HEK293T (cell line): ENCODE measurements at regions not wholly inside any gene's neighbourhood (a gene's known extent, or its start where the extent isn't known, plus 50 kb on each side); places are given as distances from the start of the nearest gene placed in this dataset.

Source experiments
- CTCF ChIA-PET: fragments of 350-600 bp; formaldehyde crosslinking; extraction: SDS; loops from one replicate; lab custom pipeline; 2021; ENCODE audit warnings: antibody characterized with exemption, inconsistent platforms; lab: Yijun Ruan, JAX
- POLR2A ChIA-PET: fragments of 350-600 bp; formaldehyde crosslinking; extraction: SDS; loops from one replicate; lab custom pipeline; 2020; ENCODE audit warnings: antibody characterized with exemption, inconsistent platforms; lab: Yijun Ruan, JAX
- DNase-seq: peaks from one replicate; pipeline ENCODE4 v3.0.0; 2012; ENCODE audit warnings: mixed read lengths; ENCODE audit errors: extremely low spot score
- ARNT ChIP-seq: fragments of 450-650 bp; IDR thresholded peaks from 2 replicates; pipeline ENCODE4 v1.6.1; 2017; ENCODE audit warnings: mild to moderate bottlenecking
- BHLHE40 ChIP-seq: fragments of 450-650 bp; IDR thresholded peaks from 2 replicates; pipeline ENCODE4 v1.6.1; 2016; ENCODE audit warnings: mild to moderate bottlenecking, moderate library complexity, borderline replicate concordance
- CTBP1 ChIP-seq: fragments of 450-650 bp; IDR thresholded peaks from 2 replicates; pipeline ENCODE4 v1.6.1; 2016; ENCODE audit warnings: borderline replicate concordance
- ELF4 ChIP-seq: fragments of 450-650 bp; IDR thresholded peaks from 2 replicates; pipeline ENCODE4 v1.6.1; 2017; ENCODE audit warnings: antibody characterized with exemption
- FOXA1 ChIP-seq: fragments of 450-650 bp; IDR thresholded peaks from 2 replicates; pipeline ENCODE4 v1.6.1; 2016; ENCODE audit warnings: mild to moderate bottlenecking
- FOXK2 ChIP-seq: fragments of 450-650 bp; IDR thresholded peaks from 2 replicates; pipeline ENCODE4 v1.6.1; 2016; ENCODE audit warnings: mild to moderate bottlenecking
- FOXM1 ChIP-seq: fragments of 450-650 bp; IDR thresholded peaks from 2 replicates; pipeline ENCODE4 v1.6.1; 2017; ENCODE audit warnings: mild to moderate bottlenecking, borderline replicate concordance
- HDGF ChIP-seq: fragments of 450-650 bp; IDR thresholded peaks from 2 replicates; pipeline ENCODE4 v1.6.1; 2017; ENCODE audit warnings: antibody characterized with exemption, borderline replicate concordance
- L3MBTL2 ChIP-seq: fragments of 450-650 bp; conservative IDR thresholded peaks from 2 replicates; pipeline ENCODE4 v1.6.1; 2016; ENCODE audit warnings: mild to moderate bottlenecking
- LEF1 ChIP-seq: fragments of 450-650 bp; IDR thresholded peaks from 2 replicates; pipeline ENCODE4 v1.6.1; 2017; ENCODE audit warnings: mild to moderate bottlenecking, borderline replicate concordance
- NFRKB ChIP-seq: fragments of 450-650 bp; IDR thresholded peaks from 2 replicates; pipeline ENCODE4 v1.6.1; 2016; ENCODE audit warnings: mild to moderate bottlenecking, moderate library complexity
- PKNOX1 ChIP-seq: fragments of 450-650 bp; IDR thresholded peaks from 2 replicates; pipeline ENCODE4 v1.6.1; 2016
- SP1 ChIP-seq: fragments of 450-650 bp; IDR thresholded peaks from 2 replicates; pipeline ENCODE4 v1.6.1; 2017
- SUZ12 ChIP-seq: fragments of 450-650 bp; IDR thresholded peaks from 2 replicates; pipeline ENCODE4 v1.6.1; 2016; ENCODE audit warnings: mild to moderate bottlenecking
- TARDBP ChIP-seq: fragments of 450-650 bp; IDR thresholded peaks from 2 replicates; pipeline ENCODE4 v1.6.1; 2016
- ZNF384 ChIP-seq: fragments of 450-650 bp; IDR thresholded peaks from 2 replicates; pipeline ENCODE4 v1.6.1; 2016

- ChIA-PET POLR2A (no interaction called here), CTCF (no interaction called here)
- TF ChIP-seq ARNT: no peak
- no peak for TF ChIP-seq BHLHE40
- TF ChIP-seq ELF4: no peak
- TF ChIP-seq FOXM1: no peak
- no peak for TF ChIP-seq FOXK2
- TF ChIP-seq NFRKB: no peak
- no peak for TF ChIP-seq FOXA1
- no peak for TF ChIP-seq SP1
- no peak for TF ChIP-seq PKNOX1
- no peak for TF ChIP-seq L3MBTL2
These were observed 50.4 kb downstream of the RUSC2 start for GRCh38 chr9:35540315-35540714.

GRCh38 chr9:35546853-35547252 lies 56.9 kb downstream of the RUSC2 start:
- DNase-seq: no peak
- ChIA-PET POLR2A (no interaction called here), CTCF (no interaction called here)
- TF ChIP-seq CTBP1: no peak
- no peak for TF ChIP-seq ELF4
- no peak for TF ChIP-seq HDGF
- TF ChIP-seq SP1: no peak

More at GRCh38 chr9:35540315-35540714, 50.4 kb downstream of the RUSC2 start:
- DNase-seq: no peak

GRCh38 chr9:35547889-35548418 lies 57.1 kb upstream of the TESK1 start:
- no peak for DNase-seq
- ChIA-PET POLR2A (no interaction called here), CTCF (no interaction called here)
- no peak for TF ChIP-seq SP1
- no peak for TF ChIP-seq L3MBTL2
- no peak for TF ChIP-seq CTBP1
- TF ChIP-seq PKNOX1: no peak
- no peak for TF ChIP-seq FOXK2
- no peak for TF ChIP-seq ELF4
- no peak for TF ChIP-seq ARNT
- no peak for TF ChIP-seq FOXA1
- TF ChIP-seq BHLHE40: no peak
- TF ChIP-seq LEF1: no peak
- TF ChIP-seq NFRKB: no peak
- TF ChIP-seq SUZ12: no peak
- TF ChIP-seq TARDBP: no peak
- TF ChIP-seq HDGF: no peak
- TF ChIP-seq FOXM1: no peak

- no peak for DNase-seq
- TF ChIP-seq SP1 (no peak), LEF1 (no peak), CTBP1 (no peak), ELF4 (no peak), HDGF (no peak), FOXM1 (no peak), TARDBP (no peak), NFRKB (no peak), L3MBTL2 (no peak), ZNF384 (no peak), FOXA1 (no peak)
- ChIA-PET POLR2A (no interaction called here), CTCF (no interaction called here)
These were observed 56.5 kb upstream of the TESK1 start for GRCh38 chr9:35548571-35548970.

- ChIA-PET CTCF (no interaction called here), POLR2A (no interaction called here)
- TF ChIP-seq LEF1: no peak
- no peak for TF ChIP-seq NFRKB
- no peak for TF ChIP-seq PKNOX1
- no peak for TF ChIP-seq BHLHE40
- no peak for TF ChIP-seq FOXK2
- TF ChIP-seq L3MBTL2: no peak
- no peak for TF ChIP-seq SP1
- no peak for TF ChIP-seq TARDBP
- no peak for TF ChIP-seq FOXM1
- TF ChIP-seq ELF4: no peak
- no peak for TF ChIP-seq ZNF384
- no peak for TF ChIP-seq HDGF
- TF ChIP-seq SUZ12: no peak
- no peak for TF ChIP-seq FOXA1
- TF ChIP-seq CTBP1: no peak
- TF ChIP-seq ARNT: no peak
- no peak for DNase-seq
These were observed 55.6 kb upstream of the TESK1 start for GRCh38 chr9:35549441-35549840.

- ChIA-PET CTCF (interaction anchor here (0.6 to 1.4 kb wide), 2 partner anchors 66 to 1098 kb away, joined by 4 to 6 read pairs; no protein-coding TSS in a partner anchor), POLR2A (interaction anchor here (1.8 kb wide), 1 partner anchor 63 kb away, joined by 5 read pairs; the partner anchor contains the start of gene RUSC2)
- DNase-seq: no peak
- TF ChIP-seq FOXM1 (no peak), ARNT (no peak), TARDBP (no peak), NFRKB (no peak), ELF4 (no peak), CTBP1 (no peak), SP1 (no peak), FOXK2 (no peak), LEF1 (no peak), L3MBTL2 (no peak), BHLHE40 (no peak), FOXA1 (no peak), SUZ12 (no peak), HDGF (no peak), PKNOX1 (no peak)
These were observed 52.7 kb upstream of the TESK1 start for GRCh38 chr9:35552376-35552775.
